NT2/D1 (cell line): ENCODE measurements at regions not wholly inside any gene's neighbourhood (a gene's known extent, or its start where the extent isn't known, plus 50 kb on each side); places are given as distances from the start of the nearest gene placed in this dataset.

Experiments
- DNase-seq: peaks from one replicate; pipeline ENCODE4 v3.0.0-alpha.2; 2011; ENCODE audit warnings: low read depth, low spot score
- H3K27me3 ChIP-seq: 2 replicates; pipeline ENCODE4 v1.6.0; 2011; ENCODE audit warnings: mild to moderate bottlenecking; ENCODE audit not compliant: insufficient read length, insufficient read depth
- H3K36me3 ChIP-seq: 2 replicates; pipeline ENCODE4 v1.6.1; 2011; ENCODE audit warnings: mild to moderate bottlenecking, low read length, mixed read lengths; ENCODE audit not compliant: insufficient read depth, insufficient read length
- H3K4me1 ChIP-seq: 2 replicates; pipeline ENCODE4 v1.5.1; 2011; ENCODE audit not compliant: insufficient read depth, insufficient read length
- H3K4me3 ChIP-seq: 2 replicates; pipeline ENCODE4 v1.5.1; 2011; ENCODE audit warnings: low read depth; ENCODE audit not compliant: insufficient read length
- H3K9ac ChIP-seq: 2 replicates; pipeline ENCODE4 v1.6.0; 2011; ENCODE audit warnings: low read depth; ENCODE audit not compliant: insufficient read length
- H3K9me3 ChIP-seq: 2 replicates; pipeline ENCODE4 v1.5.1; 2011; ENCODE audit warnings: mild to moderate bottlenecking, low read length; ENCODE audit not compliant: insufficient read depth
- SUZ12 ChIP-seq: IDR thresholded peaks from 2 replicates; pipeline ENCODE4 v1.6.1; 2011; ENCODE audit not compliant: insufficient read length, insufficient read depth; ENCODE audit errors: extremely low read depth
- YY1 ChIP-seq: IDR thresholded peaks from 2 replicates; pipeline ENCODE4 v1.6.1; 2011; ENCODE audit not compliant: insufficient read length, insufficient read depth
- ZNF274 ChIP-seq: IDR thresholded peaks from 2 replicates; pipeline ENCODE4 v1.6.1; 2011; ENCODE audit warnings: mild to moderate bottlenecking, low read depth, low read length

DNA sequence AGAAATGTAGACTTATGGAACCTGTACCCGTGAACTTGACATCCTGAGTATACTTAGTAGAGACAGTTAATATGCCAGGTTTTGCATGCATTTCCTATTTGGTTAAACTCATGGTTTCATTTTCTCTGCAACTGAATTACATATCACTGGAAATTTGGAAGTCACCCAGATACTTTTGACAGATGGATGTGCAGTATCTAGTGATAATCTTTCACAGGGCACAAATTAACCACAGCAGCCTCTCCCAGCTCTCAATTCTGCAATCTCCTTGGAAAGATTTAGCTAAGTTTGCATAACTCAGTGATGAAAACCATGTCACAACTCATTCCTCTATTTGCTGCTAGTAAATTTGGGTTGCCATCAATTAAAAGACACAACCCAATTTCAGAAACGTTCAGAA, 162.3 kb upstream of the TPM1 start:
- no peaks in the 10 kb centered on the region for H3K9me3 ChIP-seq
- no peaks in the 10 kb centered on the region for H3K27me3 ChIP-seq
- no peak for TF ChIP-seq SUZ12
- TF ChIP-seq ZNF274, result no peak
- TF ChIP-seq YY1, result no peak
- H3K4me3 ChIP-seq, result no peak overlapping the region
- H3K4me1 ChIP-seq, result peaks cover 3% of the 10 kb centered on the region
- DNase-seq, result no peak
- no peak overlapping the region for H3K9ac ChIP-seq
- no peaks in the 10 kb centered on the region for H3K36me3 ChIP-seq

DNA sequence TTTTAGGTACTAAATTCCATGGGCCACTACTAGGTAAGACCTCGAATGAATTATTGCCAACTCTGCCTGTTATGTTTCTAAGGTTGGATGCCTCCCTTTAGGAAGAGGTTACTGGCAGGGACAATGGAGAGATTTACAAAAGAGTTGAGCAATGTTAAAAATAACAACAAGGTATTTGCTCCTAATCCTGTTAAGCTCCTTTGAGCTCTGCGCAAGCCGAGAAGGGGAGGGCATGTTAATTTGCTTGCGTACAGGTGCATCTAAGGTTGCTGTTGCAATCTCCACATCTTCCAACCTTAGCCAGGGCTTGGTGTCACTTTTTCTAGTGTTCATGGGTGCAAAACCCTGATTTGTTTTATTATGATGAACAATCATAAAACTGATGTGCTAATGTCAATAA, 161.5 kb upstream of the TPM1 start:
- Histone ChIP-seq H3K4me1 (peaks cover 3% of the 10 kb centered on the region), H3K36me3 (no peaks in the 10 kb centered on the region), H3K4me3 (no peak overlapping the region), H3K27me3 (no peaks in the 10 kb centered on the region), H3K9me3 (no peaks in the 10 kb centered on the region), H3K9ac (no peak overlapping the region)
- DNase-seq, result no peak
- TF ChIP-seq SUZ12 (no peak), ZNF274 (no peak), YY1 (no peak)

DNA sequence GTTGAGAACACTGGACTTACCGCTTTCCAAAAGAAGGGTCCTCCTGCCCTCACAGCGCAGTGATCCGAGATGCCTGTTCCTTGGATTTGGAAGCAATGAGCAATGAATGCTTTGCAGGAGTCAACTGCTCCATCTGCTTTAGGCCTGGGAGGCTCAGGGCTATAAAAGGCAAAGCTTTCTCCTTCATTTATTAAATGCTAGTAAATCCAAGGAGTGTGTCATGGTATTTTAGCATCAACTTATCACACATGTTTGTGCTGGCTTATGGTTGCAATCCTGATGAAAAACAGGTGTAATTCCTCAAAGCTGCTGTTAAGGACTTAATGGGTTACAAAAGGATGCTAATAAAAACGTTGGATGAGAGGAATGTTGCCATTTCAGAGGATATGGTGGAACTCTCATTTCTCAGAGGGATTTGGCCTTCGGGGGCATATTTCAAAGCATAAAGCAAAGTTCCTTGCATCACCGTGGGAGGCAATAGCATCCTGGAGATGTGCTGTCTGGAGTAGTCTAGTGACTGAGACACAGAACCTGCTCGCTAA, 158.5 kb upstream of the TPM1 start:
- Histone ChIP-seq H3K4me1 (no peaks in the 10 kb centered on the region), H3K9ac (no peak overlapping the region), H3K27me3 (no peaks in the 10 kb centered on the region), H3K4me3 (no peak overlapping the region), H3K9me3 (no peaks in the 10 kb centered on the region), H3K36me3 (no peaks in the 10 kb centered on the region)
- TF ChIP-seq SUZ12 (no peak), ZNF274 (no peak), YY1 (no peak)
- DNase-seq, result no peak

DNA sequence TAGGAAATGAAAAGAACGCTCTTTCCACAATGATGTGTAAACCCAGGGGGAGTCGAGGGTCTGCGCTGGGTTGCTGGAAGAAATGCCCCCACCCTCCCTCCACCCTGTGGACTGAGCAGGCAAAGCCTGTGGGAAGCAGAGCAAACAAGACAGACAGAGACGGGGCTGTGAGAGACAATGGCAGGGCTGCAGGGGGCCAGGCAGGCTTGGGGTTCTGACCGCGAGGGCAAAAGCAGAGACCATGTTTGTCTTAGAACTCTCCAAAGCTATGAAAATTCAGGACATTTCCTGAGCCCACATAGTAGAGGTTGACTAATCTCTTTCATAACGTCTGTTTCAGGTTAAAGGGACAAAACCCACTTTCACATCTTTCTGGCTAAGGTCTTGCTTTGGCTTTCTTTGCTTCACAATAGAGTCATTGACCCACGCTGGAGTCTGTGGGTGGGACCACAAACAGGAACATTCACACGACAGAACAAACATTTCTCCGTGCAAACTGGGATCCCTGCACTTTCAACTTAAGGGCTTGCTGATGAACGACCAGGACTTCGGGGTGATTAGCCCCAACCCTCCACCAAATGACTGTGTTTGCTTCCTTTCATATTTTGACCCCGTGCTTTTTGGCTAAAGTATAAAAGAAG, 156.0 kb upstream of the TPM1 start:
- Histone ChIP-seq H3K9ac (peak overlapping the region; percentile 58), H3K4me3 (peak overlapping the region; percentile 1), H3K4me1 (no peaks in the 10 kb centered on the region), H3K36me3 (no peaks in the 10 kb centered on the region), H3K27me3 (peaks cover 5% of the 10 kb centered on the region), H3K9me3 (no peaks in the 10 kb centered on the region)
- TF ChIP-seq ZNF274 (no peak), SUZ12 (no peak), YY1 (no peak)
- peak; percentile 57 for DNase-seq

GRCh38 chr15:62887113-62887570, 155.4 kb upstream of the TPM1 start:
- TF ChIP-seq ZNF274, result no peak
- TF ChIP-seq SUZ12, result no peak
- no peak for TF ChIP-seq YY1
- Histone ChIP-seq H3K36me3 (no peaks in the 10 kb centered on the region), H3K9ac (peak overlapping the region; percentile 58), H3K27me3 (peaks cover 5% of the 10 kb centered on the region), H3K4me1 (no peaks in the 10 kb centered on the region), H3K9me3 (no peaks in the 10 kb centered on the region), H3K4me3 (no peak overlapping the region)
- no peak for DNase-seq

- Histone ChIP-seq H3K9ac (no peak overlapping the region), H3K9me3 (no peaks in the 10 kb centered on the region), H3K27me3 (peaks cover 5% of the 10 kb centered on the region), H3K4me1 (no peaks in the 10 kb centered on the region), H3K4me3 (no peak overlapping the region), H3K36me3 (no peaks in the 10 kb centered on the region)
- TF ChIP-seq ZNF274 (no peak), SUZ12 (no peak), YY1 (no peak)
- DNase-seq, result no peak
Measured at GRCh38 chr15:62888623-62889022, 153.9 kb upstream of the TPM1 start.

DNA sequence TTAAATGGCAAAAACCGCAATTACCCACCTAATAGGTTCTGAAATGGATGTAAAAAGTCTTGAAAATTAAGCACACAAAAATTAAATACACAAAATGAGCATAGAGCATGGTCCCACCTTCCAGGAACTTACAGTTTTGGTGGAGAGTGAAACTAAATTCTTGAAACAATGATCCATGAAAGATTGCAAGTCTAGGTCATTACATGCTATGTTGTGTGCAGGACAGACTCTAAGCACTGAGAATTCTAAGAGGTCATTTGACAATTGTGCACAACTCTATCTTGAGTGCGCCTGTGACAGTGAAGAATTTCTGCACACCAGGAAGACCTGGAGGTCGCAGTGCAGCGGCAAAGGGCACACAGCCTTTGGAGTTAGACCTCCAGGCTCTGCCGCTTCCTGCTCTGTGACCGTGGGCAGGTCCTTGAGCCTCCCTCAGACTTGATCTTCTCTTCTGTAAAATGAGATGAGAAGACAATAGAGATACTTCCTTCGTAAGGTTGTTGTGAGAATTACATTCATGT, 153.3 kb upstream of the TPM1 start:
- Histone ChIP-seq H3K4me3 (no peak overlapping the region), H3K36me3 (no peaks in the 10 kb centered on the region), H3K4me1 (no peaks in the 10 kb centered on the region), H3K9ac (no peak overlapping the region), H3K9me3 (no peaks in the 10 kb centered on the region), H3K27me3 (peaks cover 5% of the 10 kb centered on the region)
- no peak for DNase-seq
- no peak for TF ChIP-seq SUZ12
- TF ChIP-seq YY1, result no peak
- TF ChIP-seq ZNF274, result no peak
